ENCODE measurements at regions not wholly inside any gene's neighbourhood (a gene's known extent, or its start where the extent isn't known, plus 50 kb on each side); places are given as distances from the start of the nearest gene placed in this dataset.

- ATAC-seq (no peak), DNase-seq (no peak)
- Mint-ChIP-seq H3K27me3 (ENCODE audit: low read depth in 2 of 2) (peaks cover 0 to 4% of the 10 kb centered on the region in 2 donors), H3K4me3 (no peak overlapping the region), H3K27ac (no peak overlapping the region), H3K9me3 (peaks cover 0 to 2% of the 10 kb centered on the region in 2 donors), H3K4me1 (no peaks in the 10 kb centered on the region), H3K36me3 (no peaks in the 10 kb centered on the region)
- H3K4me3 ChIP-seq (ENCODE audit: low read length) = no peak overlapping the region
- no peaks in the 10 kb centered on the region for H3K9me3 ChIP-seq (ENCODE audit: control insufficient read depth, insufficient read depth, low read length)
- intact Hi-C loops (cut with micrococcal nuclease) = no loop called here
- no peak for TF ChIP-seq CTCF (IDR thresholded peaks at IDR 0.05)
- no peaks in the 10 kb centered on the region for H3K27me3 ChIP-seq (ENCODE audit: control insufficient read depth, insufficient read depth, low read length)
- no peaks in the 10 kb centered on the region for H3K36me3 ChIP-seq (ENCODE audit: control insufficient read depth, insufficient read depth, low read length)
- 83% methylated on average over 7 of the region's 7 CpGs for WGBS (ENCODE audit: insufficient coverage)
- H3K4me1 ChIP-seq (ENCODE audit: control insufficient read depth, insufficient read depth, low read length) = no peaks in the 10 kb centered on the region
- no peak overlapping the region for H3K27ac ChIP-seq (ENCODE audit: low read length)
Measured at GRCh38 chr20:41960166-41960565, 342.0 kb upstream of the CHD6 start.

- WGBS (ENCODE audit: insufficient coverage) = 58% methylated on average over 1 of the region's 1 CpG
- DNase-seq = no peak
- H3K36me3 Mint-ChIP-seq = no peaks in the 10 kb centered on the region
- H3K27ac Mint-ChIP-seq = no peak overlapping the region
- H3K27me3 Mint-ChIP-seq (ENCODE audit: low read depth in 2 of 2) = peaks cover 0 to 4% of the 10 kb centered on the region in 2 donors
- no peak overlapping the region for H3K27ac ChIP-seq (ENCODE audit: low read length)
- no peak overlapping the region for H3K4me3 Mint-ChIP-seq
- intact Hi-C loops (cut with micrococcal nuclease) = no loop called here
- no peaks in the 10 kb centered on the region for H3K27me3 ChIP-seq (ENCODE audit: control insufficient read depth, insufficient read depth, low read length)
- H3K9me3 ChIP-seq (ENCODE audit: control insufficient read depth, insufficient read depth, low read length) = no peaks in the 10 kb centered on the region
- no peaks in the 10 kb centered on the region for H3K4me1 Mint-ChIP-seq
- no peak overlapping the region for H3K4me3 ChIP-seq (ENCODE audit: low read length)
- peaks cover 0 to 4% of the 10 kb centered on the region in 2 donors for H3K9me3 Mint-ChIP-seq
- H3K36me3 ChIP-seq (ENCODE audit: control insufficient read depth, insufficient read depth, low read length) = no peaks in the 10 kb centered on the region
- no peaks in the 10 kb centered on the region for H3K4me1 ChIP-seq (ENCODE audit: control insufficient read depth, insufficient read depth, low read length)
- ATAC-seq = no peak
- no peak for TF ChIP-seq CTCF (IDR thresholded peaks at IDR 0.05)
Measured at GRCh38 chr20:41958391-41958790, 340.2 kb upstream of the CHD6 start.

- Mint-ChIP-seq H3K4me3 (no peak overlapping the region), H3K27me3 (ENCODE audit: low read depth in 2 of 2) (peaks cover 0 to 4% of the 10 kb centered on the region in 2 donors), H3K36me3 (no peaks in the 10 kb centered on the region), H3K27ac (no peak overlapping the region), H3K9me3 (peaks cover 0 to 4% of the 10 kb centered on the region in 2 donors), H3K4me1 (peaks cover 0 to 3% of the 10 kb centered on the region in 2 donors)
- ATAC-seq (no peak), DNase-seq (no peak)
- H3K4me3 ChIP-seq (ENCODE audit: low read length) = no peak overlapping the region
- H3K27me3 ChIP-seq (ENCODE audit: control insufficient read depth, insufficient read depth, low read length) = no peaks in the 10 kb centered on the region
- WGBS (ENCODE audit: insufficient coverage) = 54% methylated on average over 3 of the region's 6 CpGs
- no peaks in the 10 kb centered on the region for H3K4me1 ChIP-seq (ENCODE audit: control insufficient read depth, insufficient read depth, low read length)
- no peak for TF ChIP-seq CTCF (IDR thresholded peaks at IDR 0.05)
- H3K36me3 ChIP-seq (ENCODE audit: control insufficient read depth, insufficient read depth, low read length) = no peaks in the 10 kb centered on the region
- no peak overlapping the region for H3K27ac ChIP-seq (ENCODE audit: low read length)
- no peaks in the 10 kb centered on the region for H3K9me3 ChIP-seq (ENCODE audit: control insufficient read depth, insufficient read depth, low read length)
- intact Hi-C loops (cut with micrococcal nuclease) = no loop called here
Measured at GRCh38 chr20:41956338-41957074, 338.3 kb upstream of the CHD6 start.

- Histone ChIP-seq H3K4me3 (ENCODE audit: low read length) (no peak overlapping the region), H3K4me1 (ENCODE audit: control insufficient read depth, insufficient read depth, low read length) (no peaks in the 10 kb centered on the region), H3K27me3 (ENCODE audit: control insufficient read depth, insufficient read depth, low read length) (no peaks in the 10 kb centered on the region), H3K36me3 (ENCODE audit: control insufficient read depth, insufficient read depth, low read length) (no peaks in the 10 kb centered on the region), H3K9me3 (ENCODE audit: control insufficient read depth, insufficient read depth, low read length) (no peaks in the 10 kb centered on the region), H3K27ac (ENCODE audit: low read length) (no peak overlapping the region)
- Mint-ChIP-seq H3K4me3 (no peak overlapping the region), H3K4me1 (peaks cover 0 to 4% of the 10 kb centered on the region in 2 donors), H3K36me3 (no peaks in the 10 kb centered on the region), H3K9me3 (peaks cover 0 to 6% of the 10 kb centered on the region in 2 donors), H3K27ac (no peak overlapping the region), H3K27me3 (ENCODE audit: low read depth in 2 of 2) (no peaks in the 10 kb centered on the region)
- DNase-seq (no peak), ATAC-seq (no peak)
- intact Hi-C loops (cut with micrococcal nuclease) = no loop called here
- no peak for TF ChIP-seq CTCF (IDR thresholded peaks at IDR 0.05)
- 71% methylated on average over 5 of the region's 5 CpGs for WGBS (ENCODE audit: insufficient coverage)
Measured at GRCh38 chr20:41952166-41952565, 334.0 kb upstream of the CHD6 start.

Measured in natural killer cell (primary cell).